Activated CD4-positive, CD25-positive, alpha-beta regulatory T cell treated with anti-CD3 and anti-CD28 coated beads, Interleukin-2, amount 50 U/mL, for 16 hours (primary cell): ENCODE measurements at regions not wholly inside any gene's neighbourhood (a gene's known extent, or its start where the extent isn't known, plus 50 kb on each side); places are given as distances from the start of the nearest gene placed in this dataset.

Source experiments
- DNase-seq: peaks from one replicate; pipeline ENCODE4 v3.0.0-alpha.2; 2020; ENCODE audit warnings: low read depth, low spot score

GRCh38 chr2:60657673-60658072 is 98.4 kb upstream of the PAPOLG start:
- no peak for DNase-seq

GRCh38 chr2:60659026-60659425 is 97.0 kb upstream of the PAPOLG start:
- no peak for DNase-seq

- DNase-seq: no peak
Measured at GRCh38 chr2:60661073-60661738, 94.9 kb upstream of the PAPOLG start.

GRCh38 chr2:60662781-60663180 is 93.3 kb upstream of the PAPOLG start:
- no peak for DNase-seq

- DNase-seq: no peak
Measured at GRCh38 chr2:60671966-60672365, 84.1 kb upstream of the PAPOLG start.

- DNase-seq: peak; percentile 55
Measured at GRCh38 chr2:60674524-60675165, 81.4 kb upstream of the PAPOLG start.

GRCh38 chr2:60675301-60675700 is 80.8 kb upstream of the PAPOLG start:
- no peak for DNase-seq

GRCh38 chr2:60676706-60677330 is 79.2 kb upstream of the PAPOLG start:
- DNase-seq: no peak

GRCh38 chr2:60677356-60677755 is 78.7 kb upstream of the PAPOLG start:
- no peak for DNase-seq

- DNase-seq: no peak
Measured at GRCh38 chr2:60678551-60678950, 77.5 kb upstream of the PAPOLG start.

GRCh38 chr2:60679036-60679780 is 76.9 kb upstream of the PAPOLG start:
- DNase-seq: no peak

- DNase-seq: no peak
Measured at GRCh38 chr2:60693551-60693950, 62.5 kb upstream of the PAPOLG start.

GRCh38 chr2:60695793-60696192 is 60.3 kb upstream of the PAPOLG start:
- DNase-seq: no peak

- no peak for DNase-seq
Measured at GRCh38 chr2:60699617-60700016, 56.5 kb upstream of the PAPOLG start.

- no peak for DNase-seq
Measured at GRCh38 chr2:60706021-60706420, 50.0 kb upstream of the PAPOLG start.
